HTR-8/SVneo (cell line): ENCODE measurements at regions not wholly inside any gene's neighbourhood (a gene's known extent, or its start where the extent isn't known, plus 50 kb on each side); places are given as distances from the start of the nearest gene placed in this dataset.
A peak's percentile ranks its signal among the peaks of the same experiment; 100 is the strongest.

Source experiments
- DNase-seq: peaks from one replicate; pipeline ENCODE4 v3.0.0; 2011; ENCODE audit warnings: low spot score, mixed read lengths; ENCODE audit not compliant: insufficient read length
- FAIRE-seq: peaks from 2 replicates; lab custom pipeline; 2011; peaks lifted over from hg19 to GRCh38; lab: Jason Lieb, UNC

DNA sequence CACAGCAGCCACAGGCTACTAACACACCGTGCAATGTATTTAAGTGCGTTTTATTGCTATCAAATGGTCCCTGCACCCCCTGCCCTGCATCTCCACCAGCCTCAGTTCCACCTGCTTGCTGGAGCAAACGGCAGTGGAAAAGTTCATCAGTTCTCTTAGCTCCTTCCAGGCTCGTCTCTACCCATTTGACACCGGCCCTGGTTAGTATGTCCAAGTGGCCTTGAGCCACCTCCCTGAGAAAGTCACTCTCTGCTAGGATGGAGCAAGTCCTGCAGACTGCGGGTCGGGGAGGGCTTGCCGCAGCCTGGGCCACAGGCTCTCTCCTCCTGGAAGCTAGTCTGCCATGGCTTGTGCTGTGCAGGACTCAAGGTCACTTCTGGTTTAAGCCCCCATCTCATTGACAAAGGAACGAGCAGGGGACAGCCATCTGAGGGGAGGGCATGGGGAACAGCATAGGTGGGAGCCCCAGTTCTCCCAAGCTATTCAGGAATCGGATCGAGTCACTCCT, 74.9 kb downstream of the RHOB start:
- DNase-seq (no peak), FAIRE-seq (no peak)

DNA sequence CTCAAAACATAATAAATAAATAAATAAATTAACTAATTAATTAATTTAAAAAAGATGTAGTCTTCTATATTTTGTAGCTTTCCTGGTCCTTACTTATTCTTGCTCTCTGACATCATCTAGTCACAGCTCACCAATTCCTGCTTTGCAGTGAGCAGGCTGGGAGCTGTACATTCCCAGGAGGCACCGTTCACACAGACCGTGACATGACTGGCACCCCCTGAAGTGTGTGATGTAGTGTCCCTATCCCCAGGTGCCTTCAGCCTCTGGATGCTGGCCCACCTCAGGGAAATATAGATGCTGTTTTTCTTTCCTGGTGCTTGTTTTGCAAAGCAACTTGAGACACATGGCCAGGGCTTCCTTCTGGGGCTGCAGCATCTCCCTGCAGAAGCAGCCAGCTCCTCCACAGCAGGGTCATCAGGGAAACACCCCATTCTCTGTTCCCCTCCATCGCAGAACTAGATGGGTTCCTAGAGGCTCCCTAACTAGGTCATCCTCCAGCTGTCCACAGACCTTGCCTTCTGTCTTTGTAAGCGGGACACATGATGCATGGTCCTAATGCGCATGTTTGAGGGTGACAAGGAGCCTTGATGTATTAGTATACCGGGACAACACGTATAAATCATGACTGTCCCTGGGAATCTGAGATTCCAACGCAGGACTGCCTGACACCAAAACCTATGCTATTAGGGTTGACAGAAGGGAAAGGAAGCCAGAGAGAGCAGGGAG, 76.4 kb downstream of the RHOB start:
- DNase-seq (no peak), FAIRE-seq (no peak)

DNA sequence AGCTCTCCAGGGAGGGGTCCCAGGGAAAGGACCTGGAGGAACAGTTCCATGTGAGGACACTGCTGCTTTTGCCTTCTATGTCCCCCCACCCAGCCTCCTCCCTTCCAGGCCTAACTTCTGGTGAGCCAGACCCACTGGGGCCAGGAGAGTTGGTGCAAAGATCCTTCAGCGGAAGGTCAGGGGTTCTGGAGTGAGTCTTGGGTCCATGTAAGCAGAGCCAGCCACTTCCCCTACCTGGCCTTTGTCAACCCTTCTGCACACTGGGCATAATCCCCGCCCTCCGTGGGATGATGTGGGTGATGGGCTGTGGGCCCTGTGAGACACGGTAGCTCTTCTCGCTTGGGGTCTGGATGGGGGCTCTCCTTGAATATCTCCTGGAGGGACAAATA, 76.9 kb downstream of the RHOB start:
- no peak for FAIRE-seq
- DNase-seq: no peak

DNA sequence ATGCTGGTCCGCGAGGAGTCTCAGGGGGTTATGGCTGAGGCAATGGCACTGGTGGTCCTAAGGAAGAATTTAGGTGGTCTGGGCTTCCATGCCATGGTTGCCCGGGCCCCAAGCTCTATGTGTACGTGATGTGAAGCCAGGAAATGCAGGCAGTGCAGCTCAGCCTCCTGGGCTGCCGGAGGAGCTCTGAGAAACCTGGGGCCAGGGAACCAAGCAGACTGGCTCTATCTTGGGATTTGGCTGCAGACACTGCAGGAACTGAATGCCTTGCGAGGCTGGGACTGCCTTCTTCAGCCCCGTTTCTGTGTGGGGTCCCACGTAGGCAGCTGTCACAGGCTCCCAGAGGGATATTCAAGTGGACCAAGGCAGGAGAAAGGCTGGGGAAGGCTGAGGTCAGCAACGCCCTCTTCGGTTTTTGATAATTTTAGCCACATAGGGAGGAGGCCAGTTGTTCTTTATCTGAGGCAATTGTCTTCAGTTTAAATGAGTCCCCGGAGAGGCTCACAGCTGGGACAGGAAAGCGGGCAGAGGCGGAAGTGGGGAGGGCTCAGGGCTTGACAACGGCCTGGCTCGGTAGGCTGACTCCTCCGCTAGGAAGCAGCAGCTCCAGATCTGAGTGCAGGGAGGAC, 77.7 kb downstream of the RHOB start:
- FAIRE-seq (no peak), DNase-seq (no peak)

DNA sequence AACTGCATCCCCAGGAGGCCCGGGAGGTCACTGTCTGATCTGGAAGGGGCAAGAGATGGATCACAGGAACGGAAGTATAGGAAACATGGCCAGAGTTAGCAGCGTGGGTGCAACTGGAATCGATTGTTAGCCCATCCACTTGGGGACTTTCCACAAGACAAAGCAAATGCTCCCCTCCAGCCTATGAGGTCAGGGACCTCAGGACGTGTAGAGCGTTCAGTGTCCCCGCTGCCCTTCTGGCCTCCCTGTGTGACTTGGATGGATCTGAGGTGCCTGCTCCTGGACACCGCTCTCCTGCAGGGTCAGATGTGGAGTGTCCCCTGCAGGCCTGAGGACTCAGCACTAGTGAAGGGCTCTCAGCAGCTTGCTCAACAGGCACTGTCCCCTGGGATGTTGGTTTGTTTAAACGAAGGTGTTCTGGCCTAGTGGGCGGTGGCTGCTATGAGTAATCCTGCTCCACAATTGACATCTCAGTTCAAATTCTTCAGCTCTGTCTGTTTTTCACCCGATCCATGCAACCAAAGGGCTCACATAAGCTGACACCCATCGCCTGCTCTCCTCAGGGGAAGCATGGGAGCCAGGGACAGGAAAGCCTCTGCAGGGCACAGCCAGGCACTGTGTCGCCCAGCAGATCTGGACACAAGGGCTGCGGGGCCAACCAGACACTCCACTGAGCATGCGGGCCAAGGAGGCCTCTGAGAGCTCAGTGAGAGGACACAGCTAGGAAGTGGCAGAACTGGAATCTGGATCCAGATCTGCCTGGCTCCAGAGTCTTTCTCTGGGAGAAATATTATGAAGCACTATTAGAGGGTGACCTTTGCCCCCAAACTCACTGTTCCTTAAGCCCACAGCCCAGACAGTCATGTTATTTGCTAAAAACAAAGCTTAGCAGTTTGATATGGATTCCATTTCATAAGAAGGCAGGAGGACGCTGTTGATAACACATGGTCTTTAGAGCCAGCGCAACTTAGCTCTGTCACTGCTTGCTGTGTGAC, 78.5 kb downstream of the RHOB start:
- no peak for FAIRE-seq
- DNase-seq: peak; percentile 20

DNA sequence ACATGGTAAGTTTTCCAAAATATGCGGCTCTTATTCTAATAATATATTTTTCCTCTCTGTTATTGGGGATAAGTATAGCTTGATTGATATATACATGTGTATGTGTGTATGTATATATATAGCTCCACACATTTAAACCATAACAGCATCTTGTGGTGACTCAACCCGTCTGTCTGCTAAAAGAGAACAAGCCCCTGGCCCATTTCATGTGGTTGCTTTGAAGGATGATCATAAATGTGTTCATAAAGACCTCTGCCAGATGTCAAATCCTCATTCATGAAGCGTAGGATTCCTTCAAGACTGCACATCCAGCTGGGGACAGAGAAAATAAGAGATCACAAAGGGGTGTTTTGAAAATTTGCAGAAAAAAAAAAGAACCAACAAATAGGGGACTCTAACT, 79.3 kb downstream of the RHOB start:
- DNase-seq: no peak
- no peak for FAIRE-seq

DNA sequence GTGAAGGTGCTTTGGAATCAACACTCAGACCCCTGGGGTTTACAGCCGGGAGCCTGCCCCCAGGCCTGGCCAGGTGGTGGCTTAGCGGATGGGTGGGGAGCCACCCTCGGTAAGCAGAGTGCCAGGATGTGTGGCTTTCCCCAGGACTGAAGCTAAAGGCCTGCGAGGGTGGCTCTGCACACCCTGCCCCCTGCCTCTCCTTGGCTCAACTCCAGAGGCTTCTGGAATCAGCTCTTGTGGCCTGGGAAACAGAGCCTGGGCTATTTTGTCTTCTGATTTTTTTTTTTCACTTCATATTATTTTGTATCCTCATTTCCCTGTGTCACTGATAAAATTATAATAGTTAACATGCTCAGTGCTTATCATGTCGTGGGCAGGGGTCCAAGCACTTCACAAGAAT, 79.8 kb downstream of the RHOB start:
- FAIRE-seq: no peak
- no peak for DNase-seq

DNA sequence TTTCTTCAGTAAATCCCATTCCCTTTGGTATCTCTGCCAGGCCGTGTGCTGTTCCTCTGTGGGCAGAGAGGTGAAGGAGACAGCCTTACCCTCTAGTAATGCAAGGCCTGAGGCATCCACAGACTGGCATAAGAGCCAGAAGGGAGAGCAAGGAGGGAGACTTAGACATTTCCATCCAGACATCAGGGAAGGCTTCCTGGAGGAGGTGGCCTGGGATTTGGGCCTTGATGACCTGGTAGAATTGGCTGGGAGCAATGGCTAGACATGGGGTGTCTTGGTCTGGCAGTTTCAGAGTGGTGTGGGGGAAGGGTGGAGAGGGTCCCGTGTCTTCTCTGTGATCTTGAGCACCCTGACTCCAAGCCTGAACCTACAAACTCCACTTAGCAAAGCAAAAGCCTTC, 81.8 kb downstream of the RHOB start:
- DNase-seq (no peak), FAIRE-seq (no peak)

DNA sequence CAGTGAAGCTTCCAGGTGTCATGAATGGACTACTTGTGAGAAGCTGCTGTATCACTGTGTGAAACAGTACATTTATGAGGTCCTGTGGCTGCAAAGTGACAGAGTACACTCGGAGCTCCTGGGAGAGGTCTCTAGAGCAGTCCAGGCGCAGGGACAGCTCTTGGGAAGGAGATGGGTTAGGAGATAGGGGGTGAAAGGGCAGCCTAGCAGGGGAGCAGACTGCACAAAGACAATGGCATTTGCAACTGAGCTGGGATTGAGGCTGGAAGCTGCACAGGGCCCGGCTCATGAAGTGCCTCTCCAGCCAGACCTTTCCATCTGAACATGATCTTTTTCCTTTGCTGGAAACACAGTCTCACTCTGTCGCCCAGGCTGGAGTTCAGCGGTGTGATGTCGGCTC, 83.6 kb downstream of the RHOB start:
- no peak for FAIRE-seq
- no peak for DNase-seq

DNA sequence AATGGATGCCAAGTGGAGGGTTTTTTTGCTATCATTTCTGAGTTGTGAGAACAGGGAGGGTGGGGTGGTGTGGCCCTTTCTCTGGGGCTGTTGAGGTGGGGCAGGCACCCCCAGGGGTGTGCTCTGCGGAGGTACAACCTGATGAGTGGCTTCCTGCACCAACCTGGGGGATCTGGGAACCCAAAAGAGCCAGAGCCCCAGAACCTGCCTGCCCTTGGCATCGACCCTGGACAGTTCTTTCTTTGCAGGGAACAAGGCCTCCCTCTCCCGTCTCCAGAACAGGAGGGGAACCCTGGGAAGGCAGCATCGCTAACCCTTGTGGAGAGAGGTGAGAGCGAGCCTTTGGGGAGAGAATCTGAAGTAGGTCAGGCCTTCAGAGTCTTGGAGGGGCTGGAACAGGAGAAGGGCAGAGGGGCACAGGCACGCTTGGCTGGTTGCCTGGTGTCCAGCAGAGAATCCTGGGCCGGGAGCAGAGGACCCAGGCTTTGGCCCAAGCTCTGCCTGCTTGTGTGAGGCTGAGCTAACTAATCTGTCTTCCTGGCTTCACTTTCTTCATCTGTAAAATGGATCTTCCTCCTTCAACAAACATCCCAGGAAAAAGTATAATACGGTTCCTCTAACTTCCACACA, 84.9 kb downstream of the RHOB start:
- DNase-seq (no peak), FAIRE-seq (no peak)

DNA sequence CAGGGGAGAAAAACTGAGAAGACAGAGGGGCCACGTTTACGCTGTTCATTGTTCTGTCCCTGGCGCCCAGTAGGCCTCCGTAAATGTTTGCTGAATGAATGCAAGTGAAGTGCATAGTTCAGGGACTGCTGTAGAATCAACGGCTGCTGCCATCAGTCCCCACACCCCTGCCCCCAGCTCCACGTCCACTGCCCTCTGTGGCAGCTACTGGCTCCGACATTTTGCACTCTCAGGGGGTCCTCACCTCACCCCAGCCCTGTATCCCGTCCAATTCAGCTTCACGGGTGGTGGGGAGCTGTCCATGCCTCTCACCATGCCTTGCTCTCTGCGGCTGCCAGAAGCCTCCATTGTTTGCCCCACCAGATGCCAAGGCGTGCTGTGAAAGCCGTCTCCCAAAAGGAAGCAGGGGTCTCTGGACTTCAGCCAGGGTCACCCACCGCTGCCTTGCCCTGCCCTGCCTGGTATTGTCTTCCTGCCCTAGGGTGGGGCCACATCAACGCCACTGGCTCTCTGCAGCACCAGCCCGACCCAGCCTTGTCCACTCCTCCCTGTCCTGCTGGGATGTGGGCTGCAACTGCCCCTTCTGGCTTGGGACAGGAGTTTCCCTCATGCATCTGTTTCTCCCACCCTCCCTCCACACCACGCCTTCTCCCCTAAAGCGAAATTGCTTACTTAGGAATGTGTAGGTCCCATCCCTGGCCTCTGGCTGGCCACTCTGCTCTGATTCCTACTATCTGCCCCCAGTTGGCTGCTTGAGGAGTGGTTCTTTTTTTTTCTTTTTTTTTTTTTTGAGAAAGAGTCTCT, 86.0 kb downstream of the RHOB start:
- FAIRE-seq (peak; percentile 33), DNase-seq (peak; percentile 69)

DNA sequence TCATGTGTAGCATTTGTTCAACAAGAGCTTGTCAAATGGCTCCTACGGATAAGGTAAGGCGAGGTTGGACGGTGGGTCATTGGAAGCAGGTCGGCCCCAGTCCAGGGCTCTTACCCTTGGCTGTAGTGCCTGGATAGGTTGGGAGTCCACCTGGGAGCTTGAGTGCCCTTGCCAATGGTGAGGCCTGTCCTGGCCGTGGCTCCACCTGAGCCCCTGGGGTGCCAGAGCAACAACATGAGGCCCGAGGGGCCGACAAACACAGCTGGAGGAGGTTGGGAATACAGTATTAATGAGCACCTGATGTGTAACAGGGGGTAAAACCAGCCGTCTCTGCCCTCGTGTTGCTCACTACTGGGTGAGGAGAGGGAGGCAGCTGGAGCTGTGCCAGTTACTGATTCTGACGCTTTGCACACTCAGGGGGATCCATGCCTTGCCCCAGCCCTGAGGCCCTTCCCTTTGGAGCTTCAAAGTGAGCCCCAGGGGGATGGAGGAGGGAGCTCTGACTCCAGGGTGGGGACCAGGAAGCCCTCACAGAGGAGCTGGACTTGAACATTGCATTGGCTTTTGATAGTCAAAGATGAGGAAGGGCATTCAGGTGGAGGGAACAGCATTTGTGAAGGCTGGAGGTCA, 87.2 kb downstream of the RHOB start:
- FAIRE-seq: no peak
- DNase-seq: no peak

DNA sequence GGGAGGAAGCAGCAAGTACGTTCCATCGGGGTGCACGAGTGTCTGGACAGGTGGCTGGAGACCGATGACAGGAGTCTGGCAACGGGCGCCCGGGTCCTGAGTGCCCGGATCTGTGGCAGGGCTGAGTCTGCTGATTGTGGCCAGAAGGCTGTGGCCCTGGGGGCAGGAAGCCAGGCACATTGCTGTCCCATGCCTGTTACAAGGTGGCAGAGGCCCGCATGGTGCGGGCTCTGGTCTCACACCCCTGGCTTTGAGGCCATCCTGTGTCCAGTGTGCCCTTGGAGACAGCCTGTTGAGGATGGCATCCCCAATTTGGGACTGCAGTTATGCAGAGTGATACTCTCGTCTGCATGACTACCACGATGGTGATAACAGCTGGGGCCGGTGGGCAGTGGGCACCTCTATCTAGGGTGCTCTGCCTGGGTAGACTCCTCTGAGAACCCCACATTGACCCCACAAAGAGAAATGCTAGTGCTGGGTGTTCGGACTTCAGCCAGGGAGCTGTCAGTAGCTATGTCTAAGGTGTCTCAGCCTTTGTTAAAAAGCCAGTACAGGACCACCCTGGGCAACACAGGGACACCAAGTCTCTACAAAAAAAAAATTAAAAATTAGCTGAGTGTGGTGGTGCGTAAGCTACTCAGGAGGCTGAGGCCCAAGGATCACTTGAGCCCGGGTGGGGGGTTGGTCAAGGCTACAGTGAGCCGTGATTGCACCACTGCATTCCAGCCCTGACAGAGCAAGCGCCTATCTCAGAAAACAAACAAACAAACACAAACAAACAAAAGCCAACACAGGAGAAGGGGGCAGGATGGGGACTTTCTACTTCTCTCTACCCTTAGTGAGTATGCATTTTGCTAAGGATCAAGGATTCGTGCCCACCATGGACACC, 88.3 kb downstream of the RHOB start:
- no peak for FAIRE-seq
- DNase-seq: no peak

DNA sequence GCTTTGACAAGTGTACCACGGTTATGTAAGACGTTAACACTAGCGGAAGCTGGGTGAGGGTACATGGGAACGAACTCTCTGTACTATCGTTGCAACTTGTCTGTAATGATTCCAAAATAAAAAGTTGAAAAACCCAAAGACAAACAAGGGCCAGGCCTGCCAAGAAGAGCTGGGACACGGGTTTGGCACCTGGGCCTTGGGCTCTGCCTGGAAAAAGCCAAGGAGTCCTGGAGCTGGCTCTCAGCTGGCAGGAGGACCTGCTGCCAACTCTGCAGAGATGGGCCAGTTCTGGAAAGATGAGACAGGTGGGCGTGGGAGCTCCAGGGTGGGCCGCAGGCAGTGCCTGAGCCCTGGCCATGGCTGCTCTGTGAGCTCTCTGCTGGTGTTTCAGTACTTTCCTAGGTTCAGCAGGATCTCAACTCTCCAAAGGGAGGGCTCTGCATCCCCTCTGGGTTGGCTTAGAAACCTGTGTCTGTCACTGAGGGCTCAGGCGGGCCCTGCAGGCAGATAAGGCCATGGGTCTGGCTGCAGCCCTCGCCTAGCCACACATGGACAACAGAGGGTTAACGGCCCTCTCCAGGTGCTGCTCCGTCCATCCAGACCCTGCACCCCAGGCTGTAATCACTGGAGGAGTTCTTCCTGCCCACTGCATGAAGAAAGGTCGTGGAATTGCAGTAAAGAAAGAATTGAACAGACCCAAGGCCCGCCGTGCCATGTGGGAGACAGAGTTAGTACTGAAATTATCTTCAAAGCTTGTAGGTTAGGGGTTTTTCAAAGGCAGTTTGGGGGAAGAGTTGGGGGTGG, 89.9 kb downstream of the RHOB start:
- no peak for FAIRE-seq
- no peak for DNase-seq

DNA sequence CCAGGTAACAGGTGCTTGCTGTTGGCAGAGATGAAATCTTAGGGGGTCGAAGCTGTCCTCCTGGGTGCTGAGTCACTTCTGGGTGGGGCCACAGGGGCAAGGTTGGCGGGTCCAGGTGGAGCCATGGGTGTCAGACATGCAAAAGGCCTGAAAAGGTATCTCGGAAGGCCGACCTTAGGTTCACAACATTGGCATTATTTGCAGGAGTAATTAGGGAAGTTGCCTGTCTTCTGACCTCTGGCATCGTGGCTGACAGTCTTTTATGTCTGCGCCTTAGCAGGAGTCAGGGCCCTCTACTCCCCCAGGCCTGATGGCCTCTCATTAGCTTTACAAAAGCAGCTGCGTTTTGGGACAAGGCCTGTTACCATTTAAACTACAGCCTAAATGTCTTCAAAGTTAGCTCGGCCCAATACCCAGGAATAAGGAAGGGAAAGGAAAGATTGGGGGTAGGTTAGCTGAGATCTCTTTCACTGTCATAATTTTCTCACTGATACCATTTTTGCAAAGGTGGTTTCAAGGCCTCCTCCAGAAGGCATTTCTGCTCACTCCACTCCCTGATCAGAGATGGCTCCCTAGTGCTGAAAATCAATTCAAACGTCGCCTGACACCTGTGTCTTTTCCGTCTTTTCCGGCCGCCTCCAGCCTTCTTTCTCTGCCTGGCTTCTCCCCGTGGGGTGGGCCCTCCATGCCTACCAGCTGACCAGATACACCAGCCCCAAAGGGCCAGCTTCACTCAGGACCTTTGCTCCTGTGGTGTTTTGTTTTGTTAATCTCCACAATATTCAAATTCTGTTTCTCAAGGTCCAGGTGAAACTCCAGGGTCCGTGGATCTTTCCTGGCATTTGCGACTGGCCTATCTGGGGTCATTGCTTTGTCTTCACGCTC, 90.8 kb downstream of the RHOB start:
- FAIRE-seq (no peak), DNase-seq (no peak)
